HG03108 (cell line): ENCODE measurements at regions not wholly inside any gene's neighbourhood (a gene's known extent, or its start where the extent isn't known, plus 50 kb on each side); places are given as distances from the start of the nearest gene placed in this dataset.

Source experiments
- ATAC-seq: cut with Tn5 transposase; IDR thresholded peaks from one replicate; pipeline ENCODE4 v1.9.1; 2021; ENCODE audit warnings: moderate library complexity; ENCODE audit not compliant: unreplicated experiment

DNA sequence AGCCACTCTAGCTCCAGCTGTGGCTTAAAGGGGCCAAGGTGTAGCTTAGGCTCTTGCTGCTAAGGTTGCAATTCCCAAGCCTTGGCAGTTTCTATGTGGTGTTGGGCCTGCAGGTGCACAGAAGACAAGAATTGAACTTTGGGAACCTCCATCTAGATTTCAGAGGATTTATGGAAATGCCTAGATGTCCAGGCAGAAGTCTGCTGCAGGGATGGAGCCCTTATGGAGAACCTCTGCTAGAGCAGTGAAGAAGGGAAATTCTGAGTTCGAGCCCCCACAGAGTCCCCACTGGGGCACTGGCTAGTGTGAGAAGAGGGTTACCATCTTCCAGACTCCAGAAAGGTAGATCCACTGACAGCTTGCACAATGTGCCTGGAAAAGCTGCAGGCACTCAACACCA is 694.7 kb downstream of the SLC16A7 start:
- no peak for ATAC-seq

DNA sequence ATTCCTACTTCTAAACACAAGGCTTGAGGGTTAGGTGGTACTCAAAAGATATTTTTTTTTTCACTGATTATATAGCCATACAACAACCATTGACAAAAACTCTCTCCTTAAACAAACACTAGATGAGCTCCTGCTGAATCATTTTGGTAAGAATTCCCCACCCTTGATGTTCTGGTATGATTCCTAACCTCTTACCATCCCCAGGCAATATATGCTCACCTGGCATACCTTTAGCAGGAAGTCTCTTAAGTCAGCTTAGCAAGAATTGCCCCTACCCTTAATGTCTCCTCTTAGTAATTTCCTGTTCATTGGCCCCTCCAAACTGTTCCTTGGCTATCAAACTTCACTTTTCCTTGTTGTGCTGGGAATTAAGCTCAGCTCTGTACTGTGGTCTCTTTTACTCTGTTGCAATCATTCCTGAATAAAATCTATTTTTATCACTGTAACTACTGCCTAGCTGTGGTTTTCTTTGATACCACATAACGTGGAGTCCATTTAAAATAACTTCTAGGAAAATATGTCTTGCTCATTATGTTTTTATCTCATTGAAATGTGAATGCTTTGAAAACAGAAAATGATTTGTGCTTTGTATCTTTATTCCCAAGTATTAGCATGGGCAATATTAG is 712.6 kb downstream of the SLC16A7 start:
- ATAC-seq: no peak

- no peak for ATAC-seq
Measured at GRCh38 chr12:60311940-60312339, 716.1 kb downstream of the SLC16A7 start.

DNA sequence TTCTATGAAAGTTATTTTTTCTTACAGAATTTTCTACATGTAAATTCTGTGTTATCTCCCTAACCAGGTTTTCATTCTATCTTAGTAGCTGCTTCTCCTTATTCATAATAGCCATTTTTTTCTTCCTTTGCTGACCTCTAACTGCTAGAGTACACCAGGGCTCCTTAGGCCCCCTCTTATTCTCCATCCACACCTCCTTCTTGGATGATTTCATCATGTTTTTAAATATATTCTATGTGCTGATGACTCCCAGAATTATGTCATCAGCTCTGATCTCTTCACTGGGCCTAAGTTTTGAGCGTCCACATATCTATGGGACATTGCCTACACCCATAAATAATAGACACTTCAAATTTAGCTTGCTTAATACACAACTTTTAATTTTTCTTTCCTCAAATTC is 721.5 kb downstream of the SLC16A7 start:
- ATAC-seq: no peak

- no peak for ATAC-seq
Measured at GRCh38 chr12:60324746-60325145, 728.9 kb downstream of the SLC16A7 start.

DNA sequence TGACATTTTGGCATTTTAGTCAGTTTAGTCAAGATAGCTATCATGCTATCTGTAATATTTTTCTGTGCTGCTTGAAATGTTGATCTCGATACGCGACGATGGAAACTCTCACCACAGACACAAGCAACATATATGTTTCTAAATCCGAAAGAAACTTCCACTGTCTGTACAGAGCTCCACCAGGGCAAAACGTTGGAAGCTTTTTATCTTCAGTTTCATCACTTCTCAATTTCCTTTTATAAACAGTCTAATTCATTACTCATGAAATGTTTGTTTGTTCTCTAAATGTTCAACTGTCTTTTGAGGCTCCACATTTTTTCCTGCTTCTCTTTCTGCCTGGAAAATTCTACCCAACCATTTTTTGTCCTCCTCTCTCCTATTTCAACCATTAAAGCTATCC is 737.6 kb downstream of the SLC16A7 start:
- no peak for ATAC-seq

GRCh38 chr12:60335745-60336144 is 739.9 kb downstream of the SLC16A7 start:
- no peak for ATAC-seq

DNA sequence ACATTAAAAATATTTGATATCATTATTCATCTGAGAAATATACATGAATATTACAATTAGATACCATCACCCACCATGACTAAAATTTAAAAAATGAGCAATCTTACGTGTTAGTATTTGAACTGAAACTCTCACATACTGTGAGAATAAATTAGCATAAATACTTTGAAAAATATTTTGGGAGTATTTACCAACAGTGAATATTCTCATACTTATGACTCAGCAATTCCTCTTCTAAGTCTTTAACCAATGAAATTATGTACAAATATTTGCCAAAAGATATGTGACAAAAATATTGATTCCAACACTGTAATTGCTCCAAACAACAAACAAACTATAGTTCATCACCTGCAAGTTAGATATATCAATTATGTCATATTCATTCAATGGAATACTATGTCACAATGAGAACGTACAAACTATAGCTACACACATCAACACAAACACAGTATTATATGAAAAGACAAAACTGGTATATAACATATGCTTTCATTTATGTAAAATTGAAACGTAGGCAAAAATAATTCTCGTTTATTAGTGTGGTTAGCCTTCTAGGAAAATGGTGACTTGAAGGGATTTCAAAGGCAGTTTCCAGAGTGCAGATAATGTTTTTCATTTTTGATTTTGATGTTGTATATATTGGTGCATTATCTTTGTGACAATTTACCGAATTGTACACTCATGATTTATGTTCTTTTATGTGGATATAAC is 742.2 kb downstream of the SLC16A7 start:
- no peak for ATAC-seq

GRCh38 chr12:60345442-60345841 is 749.6 kb downstream of the SLC16A7 start:
- no peak for ATAC-seq

DNA sequence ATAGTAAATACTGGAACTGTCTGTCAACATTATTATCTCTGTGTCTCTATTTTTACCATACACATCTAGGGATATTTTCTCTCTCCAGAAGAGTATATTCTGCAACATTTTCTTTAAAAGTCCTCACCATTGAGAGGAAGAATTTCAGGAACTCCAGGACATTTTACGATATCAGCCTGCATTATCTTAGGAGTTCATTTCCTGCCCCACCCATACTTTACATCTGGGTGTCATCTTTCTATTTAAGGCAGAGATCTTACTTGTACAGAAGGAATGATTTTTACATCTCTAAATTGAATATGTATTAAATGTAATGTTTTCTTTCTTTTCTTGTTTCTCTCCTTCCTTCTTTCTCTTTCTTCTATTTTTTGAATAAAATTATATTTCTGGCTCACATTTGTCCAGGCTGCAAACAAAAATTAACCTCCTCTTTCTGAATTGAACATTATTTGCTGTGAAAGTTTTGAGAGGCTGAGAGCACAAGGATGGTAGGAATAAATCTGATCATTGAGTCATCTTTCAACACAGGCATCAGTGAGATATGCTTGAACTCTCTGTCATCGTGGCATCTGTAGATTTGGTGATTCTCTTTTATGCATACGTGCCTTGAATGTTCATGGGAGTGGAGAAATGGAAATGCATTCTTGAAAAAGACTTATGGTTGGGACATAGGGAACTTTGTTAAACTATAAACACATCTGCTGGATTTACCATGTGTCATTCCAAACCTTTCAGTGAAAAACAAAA is 753.6 kb downstream of the SLC16A7 start:
- no peak for ATAC-seq

- ATAC-seq: no peak
Measured at GRCh38 chr12:60387356-60387755, 791.5 kb downstream of the SLC16A7 start.

- ATAC-seq: no peak
Measured at GRCh38 chr12:60391051-60391450, 795.2 kb downstream of the SLC16A7 start.

- no peak for ATAC-seq
Measured at GRCh38 chr12:60391791-60392190, 796.0 kb downstream of the SLC16A7 start.

GRCh38 chr12:60393093-60393492 is 797.3 kb downstream of the SLC16A7 start:
- no peak for ATAC-seq

GRCh38 chr12:60394665-60395064 is 798.8 kb downstream of the SLC16A7 start:
- no peak for ATAC-seq

- no peak for ATAC-seq
Measured at GRCh38 chr12:60398547-60398946, 802.7 kb downstream of the SLC16A7 start.

- ATAC-seq: no peak
Measured at GRCh38 chr12:60399064-60399463, 803.2 kb downstream of the SLC16A7 start.

- no peak for ATAC-seq
Measured at GRCh38 chr12:60402996-60403395, 807.2 kb downstream of the SLC16A7 start.

GRCh38 chr12:60415351-60415750 is 819.5 kb downstream of the SLC16A7 start:
- no peak for ATAC-seq

- ATAC-seq: no peak
Measured at GRCh38 chr12:60419986-60420385, 824.2 kb downstream of the SLC16A7 start.

DNA sequence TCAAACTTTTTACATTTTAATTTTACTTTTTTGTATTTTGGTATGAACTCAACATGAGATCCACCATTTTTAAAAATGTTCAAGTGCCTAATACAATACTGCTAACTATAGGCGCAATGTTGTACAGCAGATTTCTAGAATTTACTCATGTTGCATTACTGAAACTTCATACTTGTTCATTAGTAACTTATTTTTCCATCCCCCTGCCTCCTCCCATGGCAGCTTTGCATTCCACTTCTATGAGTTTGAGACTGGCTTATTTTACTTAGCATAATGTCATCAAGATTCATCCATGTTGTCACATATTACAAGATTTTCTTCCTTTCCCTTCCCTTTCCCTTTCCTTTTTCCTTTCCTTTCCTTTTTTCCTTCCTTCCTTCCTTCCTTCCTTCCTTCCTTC is 825.9 kb downstream of the SLC16A7 start:
- ATAC-seq: no peak

DNA sequence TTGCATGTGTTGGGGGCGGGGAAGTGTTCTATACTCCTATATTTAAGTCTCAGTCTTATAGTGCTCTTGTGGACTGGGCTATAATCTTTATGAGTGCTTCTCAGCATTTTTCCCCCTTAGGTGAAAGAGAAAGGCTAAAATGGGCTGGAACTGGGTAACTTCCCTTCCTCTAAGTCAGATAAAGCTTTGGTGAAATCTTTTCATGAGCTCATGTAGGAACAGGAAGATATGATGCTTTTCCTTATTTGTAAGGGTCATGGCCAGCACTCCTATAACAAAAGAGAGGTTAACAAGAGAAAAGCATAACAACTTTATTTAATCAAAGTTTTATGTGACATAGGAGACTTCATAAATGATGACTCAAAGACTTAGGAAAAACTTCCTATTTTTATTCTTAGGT is 841.5 kb downstream of the SLC16A7 start:
- no peak for ATAC-seq
